Fibroblast of skin of back (primary cell): ENCODE measurements at regions not wholly inside any gene's neighbourhood (a gene's known extent, or its start where the extent isn't known, plus 50 kb on each side); places are given as distances from the start of the nearest gene placed in this dataset.
"Not testable (repeated sequence)": the region's sequence is repeated elsewhere in the genome, so short reads cannot be mapped to it uniquely, and the experiment has no call there.

Experiments used
- DNase-seq: peaks from one replicate; pipeline ENCODE4 v3.0.0-alpha.2; 2013

DNA sequence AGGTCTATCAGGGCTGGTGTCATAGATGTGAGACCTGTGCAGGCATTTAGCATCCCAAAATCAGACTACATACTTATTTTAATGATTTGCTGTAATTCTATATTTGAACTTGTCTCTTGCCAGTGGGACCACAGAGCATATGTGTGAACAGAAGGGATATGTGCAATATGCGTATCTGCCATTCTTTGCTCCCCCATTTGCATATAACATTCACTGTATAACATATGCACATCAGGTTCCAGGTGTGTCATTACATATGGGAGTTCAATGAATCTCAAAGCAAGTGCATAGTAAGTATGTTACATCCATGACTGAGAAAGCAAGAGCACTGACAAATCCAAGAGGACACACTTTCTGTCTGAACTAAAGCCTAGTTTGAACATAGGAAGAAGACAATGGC lies 1115.1 kb upstream of the CNTN5 start:
- DNase-seq: no peak

DNA sequence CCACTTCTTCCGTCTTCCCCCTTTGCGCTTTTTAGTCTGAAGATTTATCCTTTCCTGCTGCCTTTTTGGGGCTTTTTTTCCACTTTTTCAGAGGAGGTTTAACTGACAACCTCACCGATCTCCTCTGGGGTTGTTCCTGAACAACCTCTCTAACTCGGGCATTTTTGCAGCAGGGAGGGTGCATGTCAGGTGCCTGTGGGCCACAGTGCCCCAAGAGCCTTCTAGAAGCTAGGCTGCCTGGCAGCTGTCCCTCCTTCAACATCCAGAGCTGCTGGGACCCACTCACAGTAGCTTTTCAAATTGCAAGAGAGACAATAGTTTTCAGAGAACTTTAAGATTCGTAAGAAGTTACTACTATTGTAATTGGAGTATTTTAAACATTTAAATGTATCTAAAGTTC lies 1112.4 kb upstream of the CNTN5 start:
- no peak for DNase-seq

DNA sequence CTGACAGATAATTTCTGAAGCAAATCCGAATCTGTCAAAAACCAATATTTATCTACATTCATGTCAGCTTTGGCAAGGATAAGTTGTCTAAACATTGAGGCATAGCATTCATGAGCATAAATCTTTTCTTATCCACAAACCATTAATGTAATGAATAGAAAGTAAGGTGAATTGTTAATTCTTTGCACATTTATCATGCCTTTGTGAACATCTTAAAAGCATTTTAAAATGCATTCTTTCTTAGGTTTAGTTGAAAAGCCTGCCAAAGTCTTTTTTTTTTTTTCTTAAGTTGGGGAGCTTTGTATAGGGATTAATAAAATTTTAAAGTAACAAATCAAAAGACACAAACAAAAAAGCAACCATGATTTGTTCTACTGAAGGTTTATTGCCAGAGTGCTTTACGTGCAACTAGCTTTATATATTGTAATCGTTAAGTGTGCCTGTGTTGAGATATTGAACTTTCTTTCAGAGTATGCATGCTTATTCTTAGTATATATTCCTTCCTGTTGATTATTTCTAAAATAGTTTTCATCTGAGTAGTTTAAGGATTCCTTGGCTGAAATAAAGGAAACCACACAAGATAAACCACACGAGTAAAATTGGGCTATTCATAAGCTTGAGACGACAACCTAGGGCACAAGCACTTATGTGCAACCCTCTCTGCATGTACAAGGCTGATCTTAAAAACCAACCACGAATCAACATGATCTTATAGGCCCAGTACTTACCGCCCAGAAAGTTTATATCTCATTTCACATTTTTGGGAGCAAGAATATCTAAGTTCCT lies 1110.9 kb upstream of the CNTN5 start:
- peak; percentile 54 for DNase-seq

DNA sequence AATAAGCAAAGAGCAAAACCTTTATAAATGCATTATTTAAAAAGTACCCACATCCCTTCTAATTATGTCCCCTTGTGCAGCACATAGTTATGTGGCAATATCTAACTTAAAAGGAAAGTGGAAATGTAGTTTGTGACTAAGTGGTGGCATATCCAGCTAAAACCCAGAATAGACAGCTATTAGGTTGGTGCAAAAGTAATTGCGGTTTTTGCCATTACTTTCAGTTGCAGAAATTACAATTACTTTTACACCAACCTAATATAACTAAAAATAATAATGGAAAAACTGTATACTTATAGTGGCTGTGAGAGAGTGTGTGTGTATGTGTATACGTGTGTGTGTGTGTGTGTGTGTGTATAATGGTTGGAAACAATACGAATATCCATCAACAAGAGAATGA lies 1108.1 kb upstream of the CNTN5 start:
- no peak for DNase-seq

DNA sequence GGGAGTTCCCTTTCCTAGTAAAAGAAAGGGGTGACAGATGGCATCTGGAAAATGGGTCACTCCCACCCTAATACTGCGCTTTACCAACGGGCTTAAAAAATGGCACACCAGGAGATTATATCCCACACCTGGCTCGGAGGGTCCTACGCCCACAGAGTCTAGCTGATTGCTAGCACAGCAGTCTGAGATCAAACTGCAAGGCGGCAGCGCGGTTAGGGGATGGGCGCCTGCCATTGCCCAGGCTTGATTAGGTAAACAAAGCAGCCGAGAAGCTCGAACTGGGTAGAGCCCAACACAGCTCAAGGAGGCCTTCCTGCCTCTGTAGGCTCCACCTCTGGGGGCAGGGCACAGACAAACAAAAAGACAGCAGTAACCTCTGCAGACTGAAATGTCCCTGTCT lies 1097.8 kb upstream of the CNTN5 start:
- not testable (repeated sequence) for DNase-seq

DNA sequence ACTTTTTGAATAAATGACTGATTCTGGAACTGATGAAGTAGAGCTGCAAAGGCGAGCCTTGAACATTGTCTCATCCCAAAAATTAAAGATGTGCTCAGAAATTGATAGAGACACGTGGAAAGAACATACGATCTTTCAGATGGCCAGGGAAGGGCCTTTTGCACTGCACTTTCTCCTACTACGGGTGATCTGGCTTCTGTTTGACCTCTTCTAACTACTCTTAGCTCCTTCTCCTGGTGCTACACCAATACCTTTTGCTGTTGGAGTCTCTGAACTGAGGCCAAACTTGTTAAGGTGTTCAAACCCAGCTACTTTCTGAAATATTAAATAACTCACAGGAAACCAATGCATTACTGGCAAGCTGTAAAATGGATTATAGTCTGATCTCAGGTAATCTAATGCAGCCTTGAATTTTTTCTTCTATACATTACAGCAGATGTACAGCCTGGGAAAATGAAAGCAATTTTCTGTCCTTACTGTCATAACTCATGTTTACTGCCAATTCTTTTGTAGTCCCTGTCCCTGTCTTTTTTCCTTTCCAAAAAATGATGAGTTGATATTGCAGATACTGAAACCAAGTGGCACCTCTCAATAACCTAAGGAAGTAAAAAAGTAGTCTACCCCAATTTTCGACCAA lies 1086.1 kb upstream of the CNTN5 start:
- no peak for DNase-seq

DNA sequence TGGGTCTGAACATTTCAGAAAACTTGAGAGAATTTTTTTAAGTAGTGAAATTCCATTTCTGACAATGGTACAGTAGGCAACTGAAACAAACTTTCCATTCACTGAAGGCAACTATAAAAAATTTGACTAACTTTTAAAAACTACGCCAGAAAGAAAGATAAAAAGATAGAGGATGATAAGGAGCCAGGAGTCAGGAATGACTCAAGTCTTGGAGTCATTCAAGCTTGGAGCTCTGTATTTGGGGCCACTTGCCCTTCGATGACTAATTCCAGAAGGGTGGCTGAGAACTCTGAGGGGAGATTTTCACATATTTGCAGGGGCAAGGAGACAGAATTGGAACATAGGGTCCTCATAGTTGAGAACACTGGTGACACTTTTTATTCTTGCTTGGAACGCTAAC lies 1083.2 kb upstream of the CNTN5 start:
- peak; percentile 32 for DNase-seq

DNA sequence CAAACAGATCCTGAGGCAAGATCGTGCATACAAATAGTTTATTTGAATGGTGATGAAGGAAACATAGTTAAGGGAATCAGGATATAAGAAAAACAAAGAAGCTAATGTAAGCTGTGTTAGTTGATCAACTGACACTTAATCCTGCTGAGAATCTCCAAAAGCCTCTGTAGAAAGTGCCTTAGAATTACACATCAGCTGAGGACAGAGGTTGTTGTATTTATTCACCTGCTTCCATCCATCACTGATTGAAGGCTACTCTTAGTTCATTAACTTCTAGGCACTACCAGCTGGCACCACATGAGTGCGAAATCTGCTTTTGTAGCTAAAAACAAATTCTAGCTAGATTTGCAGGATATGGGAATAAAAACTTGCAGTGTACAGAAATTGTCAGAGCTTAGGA lies 1082.0 kb upstream of the CNTN5 start:
- DNase-seq: no peak

DNA sequence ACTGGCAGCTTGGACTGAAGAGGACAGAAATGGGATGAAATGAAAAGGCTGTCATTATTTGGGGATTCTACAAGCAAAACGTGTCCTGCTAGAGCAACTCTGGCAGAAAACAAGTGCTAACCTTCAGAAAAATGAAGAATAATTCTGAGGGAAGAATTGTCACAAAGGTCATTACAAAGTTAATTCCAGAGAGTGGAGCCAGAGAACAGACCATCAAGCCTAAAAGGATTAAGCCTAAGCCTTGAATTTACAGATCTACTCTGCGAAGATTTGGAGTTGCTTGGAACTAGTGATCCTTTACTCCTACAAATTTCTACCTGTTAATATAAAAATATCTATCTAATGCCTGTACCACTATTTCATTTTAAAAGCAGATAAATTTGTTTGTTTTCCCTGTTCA lies 1077.3 kb upstream of the CNTN5 start:
- DNase-seq: no peak

DNA sequence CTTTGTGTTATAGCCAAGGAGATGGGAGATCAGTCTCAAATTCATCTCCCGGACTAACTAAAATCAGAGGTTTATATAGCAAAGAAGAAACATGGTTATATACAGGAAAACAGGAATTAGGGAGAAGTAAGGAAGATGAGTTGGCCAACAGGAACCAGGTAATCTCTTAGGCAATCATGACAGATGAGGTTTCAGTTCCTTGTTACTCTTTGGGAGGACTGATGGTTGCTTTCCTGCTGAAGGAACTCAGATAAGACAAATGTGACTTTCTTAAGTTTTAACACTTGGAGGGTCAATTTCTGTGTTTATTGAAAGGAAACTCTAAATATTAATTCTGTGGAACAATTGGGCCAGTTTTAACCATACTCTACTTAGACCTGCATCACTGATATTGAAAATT lies 1072.0 kb upstream of the CNTN5 start:
- no peak for DNase-seq

DNA sequence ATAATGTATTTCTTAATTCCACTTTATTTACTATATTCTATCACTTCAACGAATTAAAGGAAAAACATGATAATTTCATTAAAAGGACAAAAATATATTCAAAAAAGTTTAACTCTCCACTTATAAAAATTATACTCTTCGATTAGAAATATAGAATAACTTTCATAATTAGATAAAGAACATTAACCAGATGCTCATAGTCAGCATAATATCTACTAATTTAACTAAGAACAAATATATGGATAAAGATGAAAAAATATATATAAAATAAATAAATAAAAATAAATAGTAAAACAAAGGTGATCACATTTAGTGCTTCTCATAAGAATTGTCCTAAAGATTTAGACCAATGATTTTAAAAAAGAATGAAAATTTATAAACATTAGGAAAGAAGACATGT lies 1065.2 kb upstream of the CNTN5 start:
- no peak for DNase-seq

DNA sequence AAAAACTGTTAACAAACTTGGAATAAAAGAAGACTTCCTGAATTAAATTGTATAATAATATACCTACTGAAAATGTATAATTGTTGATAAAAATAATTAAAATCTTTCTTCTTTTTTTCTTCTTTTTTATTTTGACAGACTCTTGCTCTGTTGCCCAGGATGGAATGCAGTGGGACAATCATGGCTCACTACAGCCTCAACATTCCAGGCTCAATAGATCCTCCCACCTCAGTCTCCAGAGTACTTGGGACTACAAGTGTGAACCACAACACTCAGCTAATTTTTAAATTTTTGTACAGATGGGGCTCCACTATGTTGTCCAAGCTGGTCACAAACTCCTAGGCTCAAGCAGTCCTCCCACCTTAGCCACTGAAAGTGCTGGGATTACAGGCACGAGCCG lies 1063.8 kb upstream of the CNTN5 start:
- DNase-seq: no peak

DNA sequence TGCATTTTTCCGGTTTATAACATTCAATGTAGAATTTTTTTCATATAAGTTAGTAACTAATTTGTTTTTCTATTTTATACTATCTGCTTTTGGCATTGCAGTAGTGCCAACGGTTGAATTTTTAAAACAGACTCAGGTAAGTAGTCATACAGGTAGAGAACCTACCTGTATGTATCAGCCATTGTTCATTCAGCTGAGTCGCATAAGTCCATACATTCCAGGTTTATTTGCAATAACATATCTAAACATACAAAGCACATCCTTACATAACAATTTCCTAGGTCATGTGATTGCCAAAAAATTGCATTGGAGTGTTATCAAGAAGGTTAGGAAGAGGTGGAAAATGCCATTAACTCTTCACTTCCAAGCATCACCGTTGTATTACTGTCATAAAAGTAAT lies 1059.3 kb upstream of the CNTN5 start:
- DNase-seq: no peak

DNA sequence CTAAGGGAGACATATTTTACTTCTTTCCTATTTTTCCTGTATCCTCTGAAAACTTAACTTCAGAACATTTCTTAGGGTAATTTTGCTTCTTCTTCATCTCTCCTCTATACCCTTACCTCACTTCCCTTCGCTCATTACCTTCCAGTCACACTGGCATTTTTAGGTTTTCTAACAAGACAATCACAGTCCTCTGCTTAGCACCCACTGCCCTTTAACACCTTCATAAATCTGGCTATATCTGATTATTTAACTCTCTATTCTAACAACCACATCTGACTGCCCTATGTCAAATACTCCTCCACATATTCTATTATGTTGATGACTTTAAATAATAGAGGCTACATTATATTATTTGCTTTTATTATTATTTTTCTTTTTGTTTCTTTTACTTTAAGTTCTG lies 1058.0 kb upstream of the CNTN5 start:
- DNase-seq: no peak

DNA sequence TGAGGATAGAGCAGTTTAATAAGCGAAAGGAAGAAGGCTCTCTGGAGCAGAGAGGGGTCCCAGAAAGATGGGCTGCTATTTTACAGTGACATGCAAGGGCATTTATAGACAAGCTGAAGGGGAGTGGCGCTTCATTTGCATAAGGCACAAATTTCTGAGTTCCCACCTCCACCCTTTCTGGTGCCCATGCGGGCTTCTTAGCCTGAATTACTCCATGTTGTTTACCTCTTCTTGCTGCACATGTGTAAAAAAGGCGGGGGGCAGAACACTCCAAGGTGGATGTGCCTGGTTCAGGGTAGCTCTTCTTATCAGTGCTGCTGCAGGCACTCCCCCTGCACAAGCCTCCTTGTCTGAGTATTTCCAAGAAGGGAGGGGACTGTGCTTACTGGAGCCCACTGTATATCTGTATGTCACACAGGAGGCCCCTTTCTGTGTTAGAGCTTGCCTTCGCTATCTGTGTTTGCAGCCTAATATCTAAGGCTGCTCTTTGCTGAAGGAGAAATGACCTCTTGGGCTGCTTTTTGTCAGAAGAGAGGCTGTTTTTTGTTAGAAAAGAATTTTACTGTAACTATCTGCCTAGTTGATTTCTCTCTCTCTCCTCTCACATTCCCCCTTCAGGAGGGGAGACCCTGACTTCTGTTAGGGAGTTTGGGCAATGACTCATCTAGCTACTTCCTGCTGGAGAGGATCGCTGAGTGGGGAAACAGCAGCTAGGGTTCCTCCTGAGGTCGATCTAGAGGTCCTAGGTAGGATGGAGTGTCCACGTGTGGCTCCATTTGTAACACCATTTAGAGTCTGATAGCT lies 1057.0 kb upstream of the CNTN5 start:
- peak; percentile 62 for DNase-seq

DNA sequence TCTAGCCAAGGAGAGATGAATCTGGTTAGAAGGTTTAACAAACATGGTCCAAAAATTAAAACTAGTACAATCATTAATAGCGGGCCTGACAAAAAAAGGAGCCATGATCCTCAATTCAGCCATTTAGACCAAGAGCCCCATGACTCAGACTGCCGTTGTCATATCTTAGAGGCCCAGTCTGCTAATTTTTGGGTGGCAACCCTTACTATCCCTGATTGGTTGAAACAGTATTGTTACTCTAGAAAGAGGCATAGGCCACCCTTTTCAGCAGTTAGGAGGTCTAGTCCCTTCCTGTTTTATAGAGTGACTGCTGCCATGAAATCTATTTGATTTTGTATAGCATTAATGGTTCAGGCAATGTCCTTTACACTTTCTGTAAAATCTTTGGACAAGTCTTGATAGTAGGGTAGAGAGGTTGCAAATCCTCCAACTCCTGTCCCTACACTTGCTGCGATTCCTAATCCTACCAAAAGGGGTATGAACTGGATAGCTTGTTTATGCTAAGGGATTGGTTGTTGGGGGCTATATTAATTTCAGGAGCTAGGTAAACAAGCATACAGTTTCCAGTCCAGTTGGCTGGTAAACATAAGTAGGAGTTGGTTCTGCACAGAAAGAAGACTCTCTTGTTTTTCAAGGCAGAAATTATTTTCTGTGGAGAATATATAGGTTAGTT lies 1056.3 kb upstream of the CNTN5 start:
- DNase-seq: no peak

DNA sequence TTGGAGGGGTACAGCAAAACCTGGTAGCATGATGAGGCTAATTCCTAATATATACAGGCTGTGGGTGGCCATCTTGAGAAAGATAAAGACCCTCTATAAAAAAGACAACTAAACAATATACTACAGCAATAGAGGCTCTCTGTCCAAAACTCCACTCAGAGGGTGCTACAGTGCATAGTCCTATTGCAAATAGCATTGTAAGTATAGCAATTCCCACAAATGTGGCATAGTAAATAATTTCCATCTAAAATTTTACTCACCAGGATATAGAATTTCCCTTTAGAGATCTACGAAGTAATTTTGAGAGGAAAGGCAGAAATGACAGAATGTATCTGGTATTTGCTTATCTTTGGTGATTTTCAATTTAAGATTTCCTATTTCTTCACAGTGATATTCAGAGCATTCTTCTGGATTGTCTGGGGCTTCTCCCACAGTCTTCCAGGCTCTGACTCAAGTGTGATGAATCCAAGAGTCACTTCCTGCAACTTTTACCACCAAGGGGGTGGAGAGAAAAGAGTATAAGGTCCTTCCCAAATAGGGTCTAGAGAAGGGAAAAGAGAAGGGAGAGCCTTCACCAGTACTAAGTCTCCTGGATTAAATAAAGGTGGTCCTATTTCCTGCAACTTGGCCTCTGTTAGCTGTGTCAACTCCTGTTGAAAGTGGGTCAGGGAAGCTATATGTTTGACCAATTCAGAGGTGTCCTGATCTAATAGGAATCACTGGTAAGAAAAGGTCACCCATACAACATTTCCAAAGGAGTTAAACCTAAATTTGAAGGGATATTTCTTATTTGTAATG lies 1054.7 kb upstream of the CNTN5 start:
- DNase-seq: peak; percentile 99

DNA sequence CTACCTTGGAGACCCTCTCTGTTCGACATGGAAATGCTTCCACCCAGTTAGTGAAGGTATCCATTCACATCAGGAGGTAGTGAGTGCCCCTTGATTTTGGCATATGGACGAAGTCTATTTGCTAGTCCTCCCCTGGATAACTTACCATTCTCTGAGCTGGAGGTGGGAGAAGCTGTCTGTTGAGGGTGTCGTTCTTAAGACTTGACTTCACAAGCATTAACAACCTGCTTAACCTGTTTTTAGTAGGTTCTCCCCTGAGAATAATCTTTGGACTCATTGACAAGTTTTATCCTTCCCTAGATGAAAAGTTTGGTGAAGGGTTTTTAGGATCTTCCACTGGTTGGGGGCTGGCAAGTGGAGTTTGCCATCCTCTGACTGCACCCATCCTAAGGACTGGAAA lies 1053.8 kb upstream of the CNTN5 start:
- no peak for DNase-seq

DNA sequence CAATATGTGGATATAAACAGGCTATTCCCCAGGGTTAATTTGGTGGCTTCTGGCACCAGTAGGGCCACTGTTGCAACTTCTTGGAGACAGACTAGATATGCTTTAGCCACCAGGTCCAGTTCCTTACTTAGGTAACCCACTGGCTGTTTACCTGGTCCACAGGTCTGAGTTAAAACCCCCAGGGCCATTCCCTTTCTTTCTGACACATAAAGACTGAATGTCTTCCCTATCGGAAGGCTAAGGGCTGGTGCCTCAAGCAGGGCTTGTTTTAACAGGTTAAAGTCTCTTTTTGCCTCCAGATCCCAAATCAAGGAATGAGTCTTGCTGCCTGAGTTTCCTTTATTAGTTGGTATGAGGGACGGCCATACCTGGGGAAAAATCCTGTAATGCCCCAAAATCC lies 1052.7 kb upstream of the CNTN5 start:
- no peak for DNase-seq

DNA sequence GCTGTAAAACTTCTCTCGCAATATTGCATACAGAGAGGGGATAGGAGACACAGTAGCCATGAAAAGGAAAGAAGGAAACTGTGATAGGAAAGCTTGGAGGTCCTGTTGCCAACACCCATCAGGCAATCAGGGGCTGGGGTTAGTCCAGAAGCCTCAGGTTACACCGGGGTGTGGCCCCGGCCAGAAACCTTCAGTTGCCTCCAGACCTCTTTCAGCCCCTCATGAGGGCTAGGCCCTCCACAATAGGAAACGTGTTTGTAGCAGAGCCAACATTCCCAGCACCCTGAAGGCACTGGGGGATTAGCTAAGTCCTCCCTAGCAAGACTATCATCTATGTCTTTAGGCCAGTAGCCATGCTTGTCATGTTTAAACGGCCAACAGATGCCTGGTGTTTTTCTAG lies 1048.0 kb upstream of the CNTN5 start:
- no peak for DNase-seq

DNA sequence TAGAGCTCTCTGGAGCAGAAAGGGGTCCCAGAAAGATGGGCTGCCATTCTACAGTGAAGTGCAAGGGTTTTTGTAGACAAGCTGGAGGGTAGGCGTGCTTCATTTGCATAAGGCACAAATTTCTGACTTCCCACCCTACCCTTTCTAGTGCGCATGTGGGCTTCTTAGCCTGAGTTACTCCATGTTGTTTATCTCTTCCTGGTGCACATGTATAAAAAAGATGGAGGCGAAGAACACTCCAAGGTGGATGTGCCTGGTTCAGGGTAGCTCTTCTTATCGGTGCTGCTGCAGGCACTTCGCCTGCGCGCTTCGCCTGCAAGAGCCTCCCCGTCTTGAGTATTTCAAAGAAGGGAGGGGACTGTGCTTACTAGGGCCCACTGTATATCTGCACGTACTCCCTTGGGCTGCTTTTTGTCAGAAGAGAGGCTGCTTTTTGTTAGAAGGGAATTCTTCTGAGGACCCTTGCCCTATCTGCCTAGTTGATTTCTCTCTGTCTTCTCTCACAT lies 1047.3 kb upstream of the CNTN5 start:
- no peak for DNase-seq
